ENCODE measurements at regions not wholly inside any gene's neighbourhood (a gene's known extent, or its start where the extent isn't known, plus 50 kb on each side); places are given as distances from the start of the nearest gene placed in this dataset.

- Histone ChIP-seq H3K4me1 (ENCODE audit: control insufficient read depth in 1 of 2, extremely low read depth in 1 of 2, insufficient read depth in 2 of 2, low read length in 2 of 2) (no peaks in the 10 kb centered on the region), H3K36me3 (ENCODE audit: control insufficient read depth in 2 of 2, extremely low read depth in 1 of 2, insufficient read depth in 1 of 2, low read length in 1 of 2) (no peaks in the 10 kb centered on the region), H3K4me3 (ENCODE audit: control insufficient read depth in 1 of 2, extremely low read depth in 1 of 2, low read length in 1 of 2) (no peak overlapping the region), H3K27me3 (replicated peaks in 1 of 2; ENCODE audit: control insufficient read depth in 2 of 2, extremely low read depth in 1 of 2, insufficient read depth in 2 of 2, low read length in 1 of 2) (no peaks in the 10 kb centered on the region), H3K9me3 (no peaks in the 10 kb centered on the region), H3K27ac (ENCODE audit: low read length) (no peak overlapping the region)
- WGBS (ENCODE audit: insufficient coverage): no CpG with 5 or more reads among the region's 1 CpG
- DNase-seq (no peak), ATAC-seq (replicated peaks in 1 of 4) (no peak)
- Mint-ChIP-seq H3K9me3 (peaks cover 0 to 5% (median 5%) of the 10 kb centered on the region in 3 donors), H3K27ac (no peak overlapping the region), H3K36me3 (no peaks in the 10 kb centered on the region), H3K4me1 (no peaks in the 10 kb centered on the region), H3K27me3 (no peaks in the 10 kb centered on the region), H3K4me3 (no peak overlapping the region)
- ChIA-PET POLR2A (no interaction called here), CTCF (no interaction called here)
Observed at GRCh38 chr12:58640314-58640713, 280.0 kb downstream of the LRIG3 start.

GRCh38 chr12:58645946-58646345 lies 274.4 kb downstream of the LRIG3 start:
- POLR2A ChIA-PET: no interaction called here
- Mint-ChIP-seq H3K27ac (no peak overlapping the region), H3K27me3 (no peaks in the 10 kb centered on the region), H3K9me3 (peaks cover 0 to 1% (median 0%) of the 10 kb centered on the region in 3 donors), H3K36me3 (no peaks in the 10 kb centered on the region), H3K4me1 (no peaks in the 10 kb centered on the region), H3K4me3 (no peak overlapping the region)
- Histone ChIP-seq H3K9me3 (no peaks in the 10 kb centered on the region), H3K36me3 (ENCODE audit: control insufficient read depth in 2 of 2, extremely low read depth in 1 of 2, insufficient read depth in 1 of 2, low read length in 1 of 2) (no peaks in the 10 kb centered on the region), H3K4me1 (ENCODE audit: control insufficient read depth in 1 of 2, extremely low read depth in 1 of 2, insufficient read depth in 2 of 2, low read length in 2 of 2) (no peaks in the 10 kb centered on the region), H3K4me3 (ENCODE audit: control insufficient read depth in 1 of 2, extremely low read depth in 1 of 2, low read length in 1 of 2) (no peak overlapping the region), H3K27ac (ENCODE audit: low read length) (no peak overlapping the region), H3K27me3 (replicated peaks in 1 of 2; ENCODE audit: control insufficient read depth in 2 of 2, extremely low read depth in 1 of 2, insufficient read depth in 2 of 2, low read length in 1 of 2) (no peaks in the 10 kb centered on the region)
- CTCF ChIA-PET: no interaction called here
- ATAC-seq (replicated peaks in 1 of 4): no peak
- 35% methylated on average over 2 of the region's 2 CpGs for WGBS (ENCODE audit: insufficient coverage)
- no peak for DNase-seq

- H3K9me3 ChIP-seq: no peaks in the 10 kb centered on the region
- H3K4me3 ChIP-seq (ENCODE audit: control insufficient read depth in 1 of 2, extremely low read depth in 1 of 2, low read length in 1 of 2): no peak overlapping the region
- POLR2A ChIA-PET: no interaction called here
- H3K27ac ChIP-seq (ENCODE audit: low read length): no peak overlapping the region
- ATAC-seq (replicated peaks in 1 of 4) (no peak), DNase-seq (no peak)
- H3K4me1 Mint-ChIP-seq: no peaks in the 10 kb centered on the region
- H3K27me3 Mint-ChIP-seq: no peaks in the 10 kb centered on the region
- H3K36me3 ChIP-seq (ENCODE audit: control insufficient read depth in 2 of 2, extremely low read depth in 1 of 2, insufficient read depth in 1 of 2, low read length in 1 of 2): no peaks in the 10 kb centered on the region
- H3K4me3 Mint-ChIP-seq: no peak overlapping the region
- H3K27me3 ChIP-seq (replicated peaks in 1 of 2; ENCODE audit: control insufficient read depth in 2 of 2, extremely low read depth in 1 of 2, insufficient read depth in 2 of 2, low read length in 1 of 2): no peaks in the 10 kb centered on the region
- no peak overlapping the region for H3K27ac Mint-ChIP-seq
- CTCF ChIA-PET: no interaction called here
- WGBS (ENCODE audit: insufficient coverage): no CpG with 5 or more reads among the region's 3 CpGs
- H3K4me1 ChIP-seq (ENCODE audit: control insufficient read depth in 1 of 2, extremely low read depth in 1 of 2, insufficient read depth in 2 of 2, low read length in 2 of 2): no peaks in the 10 kb centered on the region
- peaks cover 0 to 4% (median 0%) of the 10 kb centered on the region in 3 donors for H3K9me3 Mint-ChIP-seq
- no peaks in the 10 kb centered on the region for H3K36me3 Mint-ChIP-seq
Observed at GRCh38 chr12:58647495-58647894, 272.8 kb downstream of the LRIG3 start.

GRCh38 chr12:58648176-58648575 lies 272.1 kb downstream of the LRIG3 start:
- no peaks in the 10 kb centered on the region for H3K27me3 Mint-ChIP-seq
- Histone ChIP-seq H3K36me3 (ENCODE audit: control insufficient read depth in 2 of 2, extremely low read depth in 1 of 2, insufficient read depth in 1 of 2, low read length in 1 of 2) (no peaks in the 10 kb centered on the region), H3K4me3 (ENCODE audit: control insufficient read depth in 1 of 2, extremely low read depth in 1 of 2, low read length in 1 of 2) (no peak overlapping the region), H3K27me3 (replicated peaks in 1 of 2; ENCODE audit: control insufficient read depth in 2 of 2, extremely low read depth in 1 of 2, insufficient read depth in 2 of 2, low read length in 1 of 2) (no peaks in the 10 kb centered on the region), H3K27ac (ENCODE audit: low read length) (no peak overlapping the region), H3K4me1 (ENCODE audit: control insufficient read depth in 1 of 2, extremely low read depth in 1 of 2, insufficient read depth in 2 of 2, low read length in 2 of 2) (no peaks in the 10 kb centered on the region), H3K9me3 (no peaks in the 10 kb centered on the region)
- no peak overlapping the region for H3K27ac Mint-ChIP-seq
- no peak for ATAC-seq (replicated peaks in 1 of 4)
- H3K9me3 Mint-ChIP-seq: peaks cover 0 to 4% (median 2%) of the 10 kb centered on the region in 3 donors
- H3K4me1 Mint-ChIP-seq: no peaks in the 10 kb centered on the region
- WGBS (ENCODE audit: insufficient coverage): 68% methylated on average over 3 of the region's 4 CpGs
- ChIA-PET POLR2A (no interaction called here), CTCF (no interaction called here)
- DNase-seq: no peak
- no peak overlapping the region for H3K4me3 Mint-ChIP-seq
- no peaks in the 10 kb centered on the region for H3K36me3 Mint-ChIP-seq

GRCh38 chr12:58651850-58652249 lies 268.5 kb downstream of the LRIG3 start:
- ChIA-PET POLR2A (no interaction called here), CTCF (no interaction called here)
- Histone ChIP-seq H3K36me3 (ENCODE audit: control insufficient read depth in 2 of 2, extremely low read depth in 1 of 2, insufficient read depth in 1 of 2, low read length in 1 of 2) (no peaks in the 10 kb centered on the region), H3K4me3 (ENCODE audit: control insufficient read depth in 1 of 2, extremely low read depth in 1 of 2, low read length in 1 of 2) (no peak overlapping the region), H3K27me3 (replicated peaks in 1 of 2; ENCODE audit: control insufficient read depth in 2 of 2, extremely low read depth in 1 of 2, insufficient read depth in 2 of 2, low read length in 1 of 2) (no peaks in the 10 kb centered on the region), H3K4me1 (ENCODE audit: control insufficient read depth in 1 of 2, extremely low read depth in 1 of 2, insufficient read depth in 2 of 2, low read length in 2 of 2) (no peaks in the 10 kb centered on the region), H3K9me3 (no peaks in the 10 kb centered on the region), H3K27ac (ENCODE audit: low read length) (no peak overlapping the region)
- DNase-seq: no peak
- Mint-ChIP-seq H3K36me3 (no peaks in the 10 kb centered on the region), H3K27ac (no peak overlapping the region), H3K27me3 (no peaks in the 10 kb centered on the region), H3K9me3 (peaks cover 5 to 8% (median 5%) of the 10 kb centered on the region in 3 donors), H3K4me1 (no peaks in the 10 kb centered on the region), H3K4me3 (no peak overlapping the region)
- no CpG with 5 or more reads among the region's 3 CpGs for WGBS (ENCODE audit: insufficient coverage)
- no peak for ATAC-seq (replicated peaks in 1 of 4)

- H3K4me1 Mint-ChIP-seq: no peaks in the 10 kb centered on the region
- DNase-seq: no peak
- no peaks in the 10 kb centered on the region for H3K36me3 Mint-ChIP-seq
- CTCF ChIA-PET: no interaction called here
- Histone ChIP-seq H3K4me1 (ENCODE audit: control insufficient read depth in 1 of 2, extremely low read depth in 1 of 2, insufficient read depth in 2 of 2, low read length in 2 of 2) (no peaks in the 10 kb centered on the region), H3K27me3 (replicated peaks in 1 of 2; ENCODE audit: control insufficient read depth in 2 of 2, extremely low read depth in 1 of 2, insufficient read depth in 2 of 2, low read length in 1 of 2) (no peaks in the 10 kb centered on the region), H3K27ac (ENCODE audit: low read length) (no peak overlapping the region), H3K9me3 (no peaks in the 10 kb centered on the region), H3K4me3 (ENCODE audit: control insufficient read depth in 1 of 2, extremely low read depth in 1 of 2, low read length in 1 of 2) (no peak overlapping the region), H3K36me3 (ENCODE audit: control insufficient read depth in 2 of 2, extremely low read depth in 1 of 2, insufficient read depth in 1 of 2, low read length in 1 of 2) (no peaks in the 10 kb centered on the region)
- H3K9me3 Mint-ChIP-seq: peaks cover 5 to 8% (median 7%) of the 10 kb centered on the region in 3 donors
- no peak overlapping the region for H3K27ac Mint-ChIP-seq
- H3K27me3 Mint-ChIP-seq: no peaks in the 10 kb centered on the region
- POLR2A ChIA-PET: interaction anchor here in 1 of 2 donors (0.6 kb wide), 1 partner anchor 1764 kb away, joined by 3 read pairs; no protein-coding TSS in a partner anchor
- H3K4me3 Mint-ChIP-seq: no peak overlapping the region
- no peak for ATAC-seq (replicated peaks in 1 of 4)
- 19% methylated on average over 2 of the region's 2 CpGs for WGBS (ENCODE audit: insufficient coverage)
Observed at GRCh38 chr12:58654021-58654420, 266.3 kb downstream of the LRIG3 start.

GRCh38 chr12:58655375-58655774 lies 264.9 kb downstream of the LRIG3 start:
- no peaks in the 10 kb centered on the region for H3K36me3 ChIP-seq (ENCODE audit: control insufficient read depth in 2 of 2, extremely low read depth in 1 of 2, insufficient read depth in 1 of 2, low read length in 1 of 2)
- no peak overlapping the region for H3K4me3 ChIP-seq (ENCODE audit: control insufficient read depth in 1 of 2, extremely low read depth in 1 of 2, low read length in 1 of 2)
- no peaks in the 10 kb centered on the region for H3K9me3 ChIP-seq
- H3K27ac Mint-ChIP-seq: no peak overlapping the region
- H3K4me1 Mint-ChIP-seq: no peaks in the 10 kb centered on the region
- no peaks in the 10 kb centered on the region for H3K36me3 Mint-ChIP-seq
- ChIA-PET CTCF (no interaction called here), POLR2A (interaction anchor here in 1 of 2 donors (0.6 kb wide), 1 partner anchor 211 kb away, joined by 7 read pairs; no protein-coding TSS in a partner anchor)
- H3K27me3 Mint-ChIP-seq: no peaks in the 10 kb centered on the region
- peaks cover 5 to 12% (median 7%) of the 10 kb centered on the region in 3 donors for H3K9me3 Mint-ChIP-seq
- no peak overlapping the region for H3K27ac ChIP-seq (ENCODE audit: low read length)
- ATAC-seq (replicated peaks in 1 of 4) (no peak), DNase-seq (no peak)
- no peaks in the 10 kb centered on the region for H3K27me3 ChIP-seq (replicated peaks in 1 of 2; ENCODE audit: control insufficient read depth in 2 of 2, extremely low read depth in 1 of 2, insufficient read depth in 2 of 2, low read length in 1 of 2)
- H3K4me1 ChIP-seq (ENCODE audit: control insufficient read depth in 1 of 2, extremely low read depth in 1 of 2, insufficient read depth in 2 of 2, low read length in 2 of 2): no peaks in the 10 kb centered on the region
- 79% methylated on average over 5 of the region's 6 CpGs for WGBS (ENCODE audit: insufficient coverage)
- H3K4me3 Mint-ChIP-seq: no peak overlapping the region
